ENCODE measurements at regions not wholly inside any gene's neighbourhood (a gene's known extent, or its start where the extent isn't known, plus 50 kb on each side); places are given as distances from the start of the nearest gene placed in this dataset.
"Not testable (repeated sequence)": the region's sequence is repeated elsewhere in the genome, so short reads cannot be mapped to it uniquely, and the experiment has no call there.

GRCh38 chr11:97772705-97773104, 1248.0 kb upstream of the CNTN5 start:
- Mint-ChIP-seq H3K9me3 (no peaks in the 10 kb centered on the region), H3K27ac (no peak overlapping the region), H3K4me1 (peaks cover 5% of the 10 kb centered on the region; the same call in 1 of the 3 replicates), H3K36me3 (ENCODE audit: low read depth) (no peaks in the 10 kb centered on the region), H3K27me3 (ENCODE audit: insufficient read depth, low read depth, poor library complexity) (no peaks in the 10 kb centered on the region), H3K4me3 (no peak overlapping the region)
- Histone ChIP-seq H4K20me1 (replicated peaks; ENCODE audit: insufficient read depth) (no peaks in the 10 kb centered on the region), H3K27ac (ENCODE audit: low read depth) (no peak overlapping the region), H3K4me2 (no peak overlapping the region), H3K36me3 (ENCODE audit: insufficient read depth) (no peaks in the 10 kb centered on the region), H3K9me2 (ENCODE audit: insufficient read depth) (0 out of 2 replicates have a peak, but pooled peaks cover 4% of the 10 kb centered on the region), H3K4me1 (ENCODE audit: insufficient read depth) (no peaks in the 10 kb centered on the region), H3K4me3 (no peak overlapping the region), H2AFZ (no peak overlapping the region), H3K79me2 (replicated peaks; ENCODE audit: insufficient read depth) (no peaks in the 10 kb centered on the region), H3K27me3 (ENCODE audit: insufficient read depth) (no peaks in the 10 kb centered on the region), H3F3A (replicated peaks; ENCODE audit: low read depth) (no peaks in the 10 kb centered on the region)
- ATAC-seq (no peak), DNase-seq (ENCODE audit: low spot score) (no peak)
- TF ChIP-seq ZNF331 (CRISPR knock-in tag; IDR thresholded peaks at IDR 0.05; ENCODE audit: low read depth) (no peak), ZNF462 (CRISPR knock-in tag; IDR thresholded peaks at IDR 0.05) (no peak), EZH2phosphoT487 (IDR thresholded peaks at IDR 0.05; ENCODE audit: unreplicated experiment) (no peak), ETS1 (IDR thresholded peaks at IDR 0.05) (no peak), JUNB (IDR thresholded peaks at IDR 0.05; ENCODE audit: unreplicated experiment) (no peak), CTCF (conservative IDR thresholded peaks at IDR 0.05; ENCODE audit: low read depth in 2 of 2) (no peak)

GRCh38 chr11:97784388-97784787, 1236.4 kb upstream of the CNTN5 start:
- H2AFZ ChIP-seq; H3K27ac ChIP-seq (ENCODE audit: low read depth); H3K4me3 ChIP-seq; H3K4me3 Mint-ChIP-seq; H3K4me1 ChIP-seq (ENCODE audit: insufficient read depth); H4K20me1 ChIP-seq (replicated peaks; ENCODE audit: insufficient read depth); H3F3A ChIP-seq (replicated peaks; ENCODE audit: low read depth); H3K27ac Mint-ChIP-seq; DNase-seq (ENCODE audit: low spot score); H3K27me3 ChIP-seq (ENCODE audit: insufficient read depth); H3K4me1 Mint-ChIP-seq; H3K79me2 ChIP-seq (replicated peaks; ENCODE audit: insufficient read depth); H3K27me3 Mint-ChIP-seq (ENCODE audit: insufficient read depth, low read depth, poor library complexity); ATAC-seq; H3K9me2 ChIP-seq (ENCODE audit: insufficient read depth); H3K4me2 ChIP-seq; H3K36me3 ChIP-seq (ENCODE audit: insufficient read depth): not testable (repeated sequence)
- Mint-ChIP-seq H3K36me3 (ENCODE audit: low read depth) (peaks cover 45% of the 10 kb centered on the region), H3K9me3 (peaks cover 68% of the 10 kb centered on the region)

All from GM23338 (cell line).